ENCODE measurements at regions not wholly inside any gene's neighbourhood (a gene's known extent, or its start where the extent isn't known, plus 50 kb on each side); places are given as distances from the start of the nearest gene placed in this dataset.

DNA sequence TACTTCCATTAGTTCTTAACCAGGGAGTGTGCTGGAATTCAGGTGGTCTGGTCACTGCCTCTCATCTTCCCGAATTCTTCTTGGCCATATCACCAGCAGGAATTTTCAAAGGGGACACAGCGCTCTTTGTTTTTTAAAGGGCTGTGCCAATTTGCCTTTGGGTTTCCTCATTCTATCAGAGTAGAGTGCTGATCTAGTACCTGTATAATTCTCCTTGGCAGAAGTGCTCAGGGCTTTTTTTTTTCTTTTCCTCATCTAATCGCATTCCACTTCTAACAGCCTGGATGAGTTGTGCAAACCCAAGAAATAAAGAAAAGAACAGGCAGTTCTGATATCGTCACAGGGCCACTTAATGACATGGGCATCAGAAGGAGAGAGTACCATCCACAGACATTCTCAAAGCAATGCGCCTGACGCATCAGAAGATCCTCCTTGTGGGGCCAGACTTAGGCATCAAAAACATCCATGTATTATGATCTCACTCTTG is 121.0 kb downstream of the ASB7 start:
- no peak for TF ChIP-seq ZFX (IDR thresholded peaks at IDR 0.05)
- no peak for TF ChIP-seq YY1 (IDR thresholded peaks at IDR 0.05; ENCODE audit: extremely low read depth, insufficient replicate concordance, low read depth, low read length)
- TF ChIP-seq, protein P1, sequence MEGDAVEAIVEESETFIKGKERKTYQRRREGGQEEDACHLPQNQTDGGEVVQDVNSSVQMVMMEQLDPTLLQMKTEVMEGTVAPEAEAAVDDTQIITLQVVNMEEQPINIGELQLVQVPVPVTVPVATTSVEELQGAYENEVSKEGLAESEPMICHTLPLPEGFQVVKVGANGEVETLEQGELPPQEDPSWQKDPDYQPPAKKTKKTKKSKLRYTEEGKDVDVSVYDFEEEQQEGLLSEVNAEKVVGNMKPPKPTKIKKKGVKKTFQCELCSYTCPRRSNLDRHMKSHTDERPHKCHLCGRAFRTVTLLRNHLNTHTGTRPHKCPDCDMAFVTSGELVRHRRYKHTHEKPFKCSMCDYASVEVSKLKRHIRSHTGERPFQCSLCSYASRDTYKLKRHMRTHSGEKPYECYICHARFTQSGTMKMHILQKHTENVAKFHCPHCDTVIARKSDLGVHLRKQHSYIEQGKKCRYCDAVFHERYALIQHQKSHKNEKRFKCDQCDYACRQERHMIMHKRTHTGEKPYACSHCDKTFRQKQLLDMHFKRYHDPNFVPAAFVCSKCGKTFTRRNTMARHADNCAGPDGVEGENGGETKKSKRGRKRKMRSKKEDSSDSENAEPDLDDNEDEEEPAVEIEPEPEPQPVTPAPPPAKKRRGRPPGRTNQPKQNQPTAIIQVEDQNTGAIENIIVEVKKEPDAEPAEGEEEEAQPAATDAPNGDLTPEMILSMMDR (IDR thresholded peaks at IDR 0.05 in 2 of 3, conservative IDR thresholded peaks at IDR 0.05 in 1 of 3; ENCODE audit: borderline replicate concordance in 1 of 3, insufficient read depth in 1 of 3, low read depth in 2 of 3, low read length in 2 of 3), result no peak
- no peak for TF ChIP-seq RAD21 (IDR thresholded peaks at IDR 0.05; ENCODE audit: low read depth)
- no peak for TF ChIP-seq EZH2 (IDR thresholded peaks at IDR 0.05)
- no peak for TF ChIP-seq ELF1 (IDR thresholded peaks at IDR 0.05; ENCODE audit: borderline replicate concordance, low read depth)
- TF ChIP-seq ZNF274 (IDR thresholded peaks at IDR 0.05; ENCODE audit: low read depth, low read length), result no peak
- TF ChIP-seq POLR2A (IDR thresholded peaks at IDR 0.05; ENCODE audit: borderline replicate concordance, extremely low read depth, insufficient read depth, insufficient read length), result no peak
- no peak for TF ChIP-seq EGR1 (IDR thresholded peaks at IDR 0.05; ENCODE audit: low read depth)
- no peak for TF ChIP-seq CEBPB (IDR thresholded peaks at IDR 0.05; ENCODE audit: low read depth)
- TF ChIP-seq REST (IDR thresholded peaks at IDR 0.05; ENCODE audit: low read depth), result no peak
- TF ChIP-seq EZH2phosphoT487 (IDR thresholded peaks at IDR 0.05; ENCODE audit: borderline replicate concordance), result no peak
- TF ChIP-seq, protein P2, sequence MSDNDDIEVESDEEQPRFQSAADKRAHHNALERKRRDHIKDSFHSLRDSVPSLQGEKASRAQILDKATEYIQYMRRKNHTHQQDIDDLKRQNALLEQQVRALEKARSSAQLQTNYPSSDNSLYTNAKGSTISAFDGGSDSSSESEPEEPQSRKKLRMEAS (IDR thresholded peaks at IDR 0.05), result no peak
